ENCODE measurements at regions not wholly inside any gene's neighbourhood (a gene's known extent, or its start where the extent isn't known, plus 50 kb on each side); places are given as distances from the start of the nearest gene placed in this dataset.
"Not testable (repeated sequence)": the region's sequence is repeated elsewhere in the genome, so short reads cannot be mapped to it uniquely, and the experiment has no call there.

DNA sequence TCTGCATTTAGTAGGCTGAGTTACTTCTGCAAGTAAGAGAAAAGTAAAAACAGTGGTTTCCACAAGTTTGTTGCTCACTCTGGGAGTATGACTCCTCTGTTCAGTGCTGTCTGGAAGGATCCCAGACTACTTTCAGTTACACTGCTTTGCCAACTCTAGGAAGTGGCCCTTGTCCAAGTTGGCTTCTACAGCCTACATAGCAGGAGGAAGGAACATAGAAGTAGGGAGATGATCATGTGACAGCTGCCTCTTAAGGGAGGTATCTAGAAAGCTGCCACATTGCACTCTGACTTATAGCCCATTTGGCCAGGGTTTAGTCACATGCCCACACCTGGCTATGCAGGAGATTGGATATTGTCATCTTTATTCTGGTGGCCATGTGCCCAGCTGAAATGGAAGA lies 298.1 kb downstream of the NSUN3 start:
- Histone ChIP-seq H3K27ac (ENCODE audit: low read depth in 2 of 2, low read length in 2 of 2) (peak overlapping the region in 1 of 2 donors; percentile 17), H3K4me3 (ENCODE audit: low read length in 2 of 2) (no peak overlapping the region), H3K27me3 (ENCODE audit: control insufficient read depth in 2 of 2, insufficient read depth in 2 of 2, low read length in 2 of 2) (no peaks in the 10 kb centered on the region), H3K9me3 (ENCODE audit: control insufficient read depth in 2 of 2, low read length in 2 of 2) (no peaks in the 10 kb centered on the region), H3K36me3 (ENCODE audit: control insufficient read depth in 2 of 2, insufficient read depth in 2 of 2, low read length in 2 of 2) (no peaks in the 10 kb centered on the region), H3K9ac (ENCODE audit: low read depth in 1 of 2, low read length in 2 of 2) (no peak overlapping the region), H3K4me1 (ENCODE audit: control insufficient read depth in 2 of 2, insufficient read depth in 2 of 2, low read length in 2 of 2) (no peaks in the 10 kb centered on the region)

GRCh38 chr3:94362393-94362792 lies 299.5 kb downstream of the NSUN3 start:
- H3K4me1 ChIP-seq (ENCODE audit: control insufficient read depth in 2 of 2, insufficient read depth in 2 of 2, low read length in 2 of 2), result no peaks in the 10 kb centered on the region
- no peaks in the 10 kb centered on the region for H3K27me3 ChIP-seq (ENCODE audit: control insufficient read depth in 2 of 2, insufficient read depth in 2 of 2, low read length in 2 of 2)
- no peaks in the 10 kb centered on the region for H3K9me3 ChIP-seq (ENCODE audit: control insufficient read depth in 2 of 2, low read length in 2 of 2)

DNA sequence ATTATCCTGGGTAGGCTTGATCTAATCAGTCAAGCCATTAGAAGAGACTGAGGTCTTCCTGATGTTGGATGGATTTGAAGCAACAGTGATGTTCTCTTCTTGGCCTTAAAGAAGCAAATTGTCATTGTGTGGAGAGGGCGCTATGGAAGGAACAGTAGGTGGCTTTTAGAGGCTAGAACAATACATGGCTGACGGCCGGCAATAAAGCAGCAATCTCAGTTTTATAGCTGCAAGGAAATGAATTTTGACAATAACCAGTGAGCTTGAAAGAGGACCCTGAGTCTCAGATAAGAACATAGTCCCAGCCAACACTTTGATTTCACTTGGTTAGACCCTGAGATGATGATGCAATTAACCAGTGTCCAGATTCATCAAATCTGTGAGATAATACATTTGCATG lies 302.1 kb downstream of the NSUN3 start:
- Histone ChIP-seq H3K36me3 (ENCODE audit: control insufficient read depth in 2 of 2, insufficient read depth in 2 of 2, low read length in 2 of 2) (no peaks in the 10 kb centered on the region), H3K9me3 (ENCODE audit: control insufficient read depth in 2 of 2, low read length in 2 of 2) (no peaks in the 10 kb centered on the region), H3K27ac (ENCODE audit: low read depth in 2 of 2, low read length in 2 of 2) (no peak overlapping the region), H3K4me1 (ENCODE audit: control insufficient read depth in 2 of 2, insufficient read depth in 2 of 2, low read length in 2 of 2) (no peaks in the 10 kb centered on the region), H3K27me3 (ENCODE audit: control insufficient read depth in 2 of 2, insufficient read depth in 2 of 2, low read length in 2 of 2) (no peaks in the 10 kb centered on the region), H3K9ac (ENCODE audit: low read depth in 1 of 2, low read length in 2 of 2) (no peak overlapping the region), H3K4me3 (ENCODE audit: low read length in 2 of 2) (no peak overlapping the region)

More at GRCh38 chr3:94362393-94362792, 299.5 kb downstream of the NSUN3 start:
- Histone ChIP-seq H3K4me3 (ENCODE audit: low read length in 2 of 2) (no peak overlapping the region), H3K9ac (ENCODE audit: low read depth in 1 of 2, low read length in 2 of 2) (no peak overlapping the region), H3K36me3 (ENCODE audit: control insufficient read depth in 2 of 2, insufficient read depth in 2 of 2, low read length in 2 of 2) (no peaks in the 10 kb centered on the region), H3K27ac (ENCODE audit: low read depth in 2 of 2, low read length in 2 of 2) (no peak overlapping the region)

GRCh38 chr3:94372026-94372425 lies 309.2 kb downstream of the NSUN3 start:
- H3K36me3 ChIP-seq (ENCODE audit: control insufficient read depth in 2 of 2, insufficient read depth in 2 of 2, low read length in 2 of 2), result no peaks in the 10 kb centered on the region
- H3K9me3 ChIP-seq (ENCODE audit: control insufficient read depth in 2 of 2, low read length in 2 of 2), result no peaks in the 10 kb centered on the region

GRCh38 chr3:94373456-94373855 lies 310.6 kb downstream of the NSUN3 start:
- no peak overlapping the region for H3K27ac ChIP-seq (ENCODE audit: low read depth in 2 of 2, low read length in 2 of 2)
- no peaks in the 10 kb centered on the region for H3K9me3 ChIP-seq (ENCODE audit: control insufficient read depth in 2 of 2, low read length in 2 of 2)
- no peaks in the 10 kb centered on the region for H3K4me1 ChIP-seq (ENCODE audit: control insufficient read depth in 2 of 2, insufficient read depth in 2 of 2, low read length in 2 of 2)
- H3K27me3 ChIP-seq (ENCODE audit: control insufficient read depth in 2 of 2, insufficient read depth in 2 of 2, low read length in 2 of 2), result no peaks in the 10 kb centered on the region
- H3K36me3 ChIP-seq (ENCODE audit: control insufficient read depth in 2 of 2, insufficient read depth in 2 of 2, low read length in 2 of 2), result no peaks in the 10 kb centered on the region
- no peak overlapping the region for H3K9ac ChIP-seq (ENCODE audit: low read depth in 1 of 2, low read length in 2 of 2)
- no peak overlapping the region for H3K4me3 ChIP-seq (ENCODE audit: low read length in 2 of 2)

More at GRCh38 chr3:94372026-94372425, 309.2 kb downstream of the NSUN3 start:
- H3K27ac ChIP-seq (ENCODE audit: low read depth in 2 of 2, low read length in 2 of 2), result no peak overlapping the region
- no peaks in the 10 kb centered on the region for H3K27me3 ChIP-seq (ENCODE audit: control insufficient read depth in 2 of 2, insufficient read depth in 2 of 2, low read length in 2 of 2)
- H3K4me3 ChIP-seq (ENCODE audit: low read length in 2 of 2), result no peak overlapping the region
- H3K4me1 ChIP-seq (ENCODE audit: control insufficient read depth in 2 of 2, insufficient read depth in 2 of 2, low read length in 2 of 2), result no peaks in the 10 kb centered on the region
- H3K9ac ChIP-seq (ENCODE audit: low read depth in 1 of 2, low read length in 2 of 2), result no peak overlapping the region

GRCh38 chr3:94374439-94375161 lies 311.7 kb downstream of the NSUN3 start:
- no peaks in the 10 kb centered on the region for H3K4me1 ChIP-seq (ENCODE audit: control insufficient read depth in 2 of 2, insufficient read depth in 2 of 2, low read length in 2 of 2)
- no peaks in the 10 kb centered on the region for H3K27me3 ChIP-seq (ENCODE audit: control insufficient read depth in 2 of 2, insufficient read depth in 2 of 2, low read length in 2 of 2)
- H3K4me3 ChIP-seq (ENCODE audit: low read length in 2 of 2), result no peak overlapping the region
- no peak overlapping the region for H3K27ac ChIP-seq (ENCODE audit: low read depth in 2 of 2, low read length in 2 of 2)
- no peaks in the 10 kb centered on the region for H3K9me3 ChIP-seq (ENCODE audit: control insufficient read depth in 2 of 2, low read length in 2 of 2)
- H3K9ac ChIP-seq (ENCODE audit: low read depth in 1 of 2, low read length in 2 of 2), result no peak overlapping the region
- H3K36me3 ChIP-seq (ENCODE audit: control insufficient read depth in 2 of 2, insufficient read depth in 2 of 2, low read length in 2 of 2), result no peaks in the 10 kb centered on the region

DNA sequence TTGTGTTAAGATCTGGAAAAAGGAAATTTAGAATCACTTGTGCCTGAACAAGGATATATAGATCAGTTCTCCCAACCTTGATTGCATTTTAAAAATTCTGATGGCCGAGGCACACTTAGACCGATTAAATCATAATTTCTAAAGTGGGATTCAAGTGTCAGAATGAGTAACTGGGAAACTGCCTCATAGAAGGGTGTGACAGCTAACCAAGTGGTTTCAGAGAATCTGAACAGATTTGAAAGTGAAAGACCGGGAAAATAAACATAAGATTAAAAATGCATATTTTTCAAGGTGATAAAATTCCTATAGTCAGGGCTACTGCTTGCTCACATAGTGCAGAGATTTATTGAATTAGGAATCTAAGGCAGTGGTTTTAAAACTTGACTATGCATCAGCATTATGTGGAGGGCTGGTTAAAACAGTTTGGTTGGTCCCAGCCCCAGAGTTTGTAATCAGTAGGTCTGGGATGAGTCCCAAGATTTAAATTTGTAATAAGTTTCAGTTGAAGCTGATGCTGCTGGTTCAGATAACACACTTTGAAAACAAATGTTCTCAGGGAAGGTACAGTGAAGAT lies 314.3 kb downstream of the NSUN3 start:
- not testable (repeated sequence) for H3K9me3 ChIP-seq (ENCODE audit: control insufficient read depth in 2 of 2, low read length in 2 of 2); H3K4me1 ChIP-seq (ENCODE audit: control insufficient read depth in 2 of 2, insufficient read depth in 2 of 2, low read length in 2 of 2); H3K9ac ChIP-seq (ENCODE audit: low read depth in 1 of 2, low read length in 2 of 2); H3K27me3 ChIP-seq (ENCODE audit: control insufficient read depth in 2 of 2, insufficient read depth in 2 of 2, low read length in 2 of 2); H3K36me3 ChIP-seq (ENCODE audit: control insufficient read depth in 2 of 2, insufficient read depth in 2 of 2, low read length in 2 of 2); H3K27ac ChIP-seq (ENCODE audit: low read depth in 2 of 2, low read length in 2 of 2); H3K4me3 ChIP-seq (ENCODE audit: low read length in 2 of 2)

GRCh38 chr3:94377863-94378262 lies 315.0 kb downstream of the NSUN3 start:
- not testable (repeated sequence) for H3K4me3 ChIP-seq (ENCODE audit: low read length in 2 of 2); H3K9me3 ChIP-seq (ENCODE audit: control insufficient read depth in 2 of 2, low read length in 2 of 2); H3K27ac ChIP-seq (ENCODE audit: low read depth in 2 of 2, low read length in 2 of 2); H3K36me3 ChIP-seq (ENCODE audit: control insufficient read depth in 2 of 2, insufficient read depth in 2 of 2, low read length in 2 of 2); H3K9ac ChIP-seq (ENCODE audit: low read depth in 1 of 2, low read length in 2 of 2); H3K4me1 ChIP-seq (ENCODE audit: control insufficient read depth in 2 of 2, insufficient read depth in 2 of 2, low read length in 2 of 2); H3K27me3 ChIP-seq (ENCODE audit: control insufficient read depth in 2 of 2, insufficient read depth in 2 of 2, low read length in 2 of 2)

DNA sequence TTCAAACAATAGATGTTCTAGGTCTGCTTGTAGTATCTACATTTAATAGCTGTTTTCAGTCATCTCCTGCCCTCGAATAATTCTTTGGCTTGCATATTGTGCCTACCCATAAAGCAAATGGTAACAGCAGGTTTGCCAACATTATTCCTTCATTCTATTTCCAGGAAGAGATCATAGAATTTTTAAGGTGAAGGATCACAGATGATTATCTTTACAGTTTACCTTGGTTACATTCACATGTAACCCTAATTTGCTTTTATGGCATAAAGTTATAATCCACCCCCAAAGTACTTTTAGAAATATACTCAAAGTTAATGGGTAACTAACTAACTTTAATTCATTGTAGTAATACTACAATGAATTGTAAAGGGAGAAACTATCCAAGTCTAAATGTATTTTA lies 315.5 kb downstream of the NSUN3 start:
- no peak overlapping the region for H3K4me3 ChIP-seq (ENCODE audit: low read length in 2 of 2)
- no peak overlapping the region for H3K9ac ChIP-seq (ENCODE audit: low read depth in 1 of 2, low read length in 2 of 2)
- no peak overlapping the region for H3K27ac ChIP-seq (ENCODE audit: low read depth in 2 of 2, low read length in 2 of 2)
- H3K9me3 ChIP-seq (ENCODE audit: control insufficient read depth in 2 of 2, low read length in 2 of 2), result no peaks in the 10 kb centered on the region
- no peaks in the 10 kb centered on the region for H3K36me3 ChIP-seq (ENCODE audit: control insufficient read depth in 2 of 2, insufficient read depth in 2 of 2, low read length in 2 of 2)
- H3K4me1 ChIP-seq (ENCODE audit: control insufficient read depth in 2 of 2, insufficient read depth in 2 of 2, low read length in 2 of 2), result no peaks in the 10 kb centered on the region
- H3K27me3 ChIP-seq (ENCODE audit: control insufficient read depth in 2 of 2, insufficient read depth in 2 of 2, low read length in 2 of 2), result no peaks in the 10 kb centered on the region

GRCh38 chr3:94379264-94379663 lies 316.4 kb downstream of the NSUN3 start:
- Histone ChIP-seq H3K9ac (ENCODE audit: low read depth in 1 of 2, low read length in 2 of 2) (no peak overlapping the region), H3K4me3 (ENCODE audit: low read length in 2 of 2) (no peak overlapping the region), H3K36me3 (ENCODE audit: control insufficient read depth in 2 of 2, insufficient read depth in 2 of 2, low read length in 2 of 2) (no peaks in the 10 kb centered on the region), H3K27ac (ENCODE audit: low read depth in 2 of 2, low read length in 2 of 2) (no peak overlapping the region), H3K4me1 (ENCODE audit: control insufficient read depth in 2 of 2, insufficient read depth in 2 of 2, low read length in 2 of 2) (no peaks in the 10 kb centered on the region), H3K9me3 (ENCODE audit: control insufficient read depth in 2 of 2, low read length in 2 of 2) (no peaks in the 10 kb centered on the region), H3K27me3 (ENCODE audit: control insufficient read depth in 2 of 2, insufficient read depth in 2 of 2, low read length in 2 of 2) (no peaks in the 10 kb centered on the region)
